B cell (primary cell): ENCODE measurements at regions not wholly inside any gene's neighbourhood (a gene's known extent, or its start where the extent isn't known, plus 50 kb on each side); places are given as distances from the start of the nearest gene placed in this dataset.

Experiments used
- ATAC-seq: fragments of 200-7000 bp; cut with Tn5 transposase; one replicate; pipeline ENCODE4 v1.10.0; 2021; ENCODE audit warnings: low read depth, mild to moderate bottlenecking, moderate number of reproducible peaks, moderate library complexity
- CTCF ChIA-PET: fragments of 350-600 bp; sonication (Branson Sonifier 250); formaldehyde crosslinking; loops from one replicate; lab custom pipeline; 2021; ENCODE audit warnings: antibody characterized with exemption, inconsistent platforms; lab: Charles Lee
- POLR2A ChIA-PET: fragments of 350-600 bp; sonication (Branson Sonifier 250); formaldehyde crosslinking; loops from one replicate; lab custom pipeline; 2021; ENCODE audit warnings: antibody characterized with exemption; lab: Charles Lee
- DNase-seq: peaks from one replicate; pipeline ENCODE4 v3.0.0; 2013
- H2AFZ ChIP-seq: 2 replicates; pipeline ENCODE4 v1.6.1; 2012; ENCODE audit warnings: mild to moderate bottlenecking, low read depth, low read length; ENCODE audit not compliant: insufficient read depth, poor library complexity, severe bottlenecking
- H3K27ac ChIP-seq, 2 donors: 1 replicate in 1 of 2; 2 replicates in 1 of 2; pipeline ENCODE4 v1.5.1; 2012 to 2013; ENCODE audit warnings: low read length in 2 of 2, mild to moderate bottlenecking in 2 of 2, moderate library complexity in 1 of 2
- H3K27me3 ChIP-seq, 4 experiments: fragments of 200-600 bp in 1 of 4; sonication (generic) in 1 of 4; replicated peaks in 1 of 4; 1 replicate in 2 of 4; 2 replicates in 2 of 4; pipeline versions ENCODE4 v1.6.1 to v1.7.0; 2013 to 2016; ENCODE audit warnings: low read length in 3 of 4, mild to moderate bottlenecking in 2 of 4, mixed read lengths in 1 of 4, moderate library complexity in 1 of 4; ENCODE audit not compliant: insufficient read depth in 4 of 4, control insufficient read depth in 3 of 4; ENCODE audit errors: control extremely low read depth in 1 of 4
- H3K36me3 ChIP-seq, 2 experiments: replicated peaks in 1 of 2; 1 replicate in 1 of 2; 2 replicates in 1 of 2; pipeline versions ENCODE4 v1.6.1 to v1.7.1; 2013; ENCODE audit warnings: low read length in 1 of 2; ENCODE audit not compliant: insufficient read depth in 2 of 2, control insufficient read depth in 1 of 2; ENCODE audit errors: control extremely low read depth in 1 of 2, extremely low read depth in 1 of 2
- H3K4me1 ChIP-seq, 2 donors: fragments of 200-600 bp in 1 of 2; sonication (generic) in 1 of 2; 1 replicate in 1 of 2; 2 replicates in 1 of 2; pipeline versions ENCODE4 v1.5.1 to v1.6.1; 2013 to 2017; ENCODE audit warnings: low read length in 2 of 2; ENCODE audit not compliant: control insufficient read depth in 2 of 2, insufficient read depth in 2 of 2
- H3K4me2 ChIP-seq: replicated peaks from 2 replicates; pipeline ENCODE3; 2012; ENCODE audit warnings: mild to moderate bottlenecking, low read depth, low read length; ENCODE audit not compliant: poor library complexity, severe bottlenecking
- H3K4me3 ChIP-seq, 5 experiments: fragments of 200-600 bp in 1 of 5; sonication (generic) in 1 of 5; 1 replicate in 3 of 5; 2 replicates in 2 of 5; pipeline versions ENCODE4 v1.5.1 to v1.7.0; 2011 to 2016; ENCODE audit warnings: low read length in 4 of 5, mild to moderate bottlenecking in 4 of 5, low read depth in 2 of 5, control low read depth in 1 of 5, moderate library complexity in 1 of 5; ENCODE audit not compliant: insufficient read depth in 1 of 5; ENCODE audit errors: control extremely low read depth in 1 of 5, extremely low read depth in 1 of 5
- H3K79me2 ChIP-seq: fragments of 200-600 bp; sonication (generic); one replicate; pipeline ENCODE4 v1.6.0; 2016; ENCODE audit warnings: low read length; ENCODE audit not compliant: control insufficient read depth, insufficient read depth
- H3K9ac ChIP-seq: fragments of 200-600 bp; sonication (generic); 2 replicates; pipeline ENCODE4 v1.6.1; 2017; ENCODE audit warnings: mild to moderate bottlenecking, low read length, moderate library complexity
- H3K9me3 ChIP-seq, 3 donors: one replicate each; pipeline versions ENCODE4 v1.6.1 to v1.7.1; 2013; ENCODE audit warnings: low read length in 2 of 3; ENCODE audit not compliant: control insufficient read depth in 2 of 3, insufficient read depth in 1 of 3; ENCODE audit errors: control extremely low read depth in 1 of 3
- H4K20me1 ChIP-seq: 2 replicates; pipeline ENCODE4 v1.6.0; 2012; ENCODE audit warnings: mild to moderate bottlenecking, low read length; ENCODE audit not compliant: insufficient read depth, control insufficient read depth, poor library complexity, severe bottlenecking
- H3K27ac Mint-ChIP-seq: one replicate; pipeline ENCODE4 v1.8.0; 2021; ENCODE audit warnings: mixed read lengths
- H3K27me3 Mint-ChIP-seq: one replicate; pipeline ENCODE4 v1.8.0; 2021; ENCODE audit warnings: mixed read lengths
- H3K4me1 Mint-ChIP-seq: one replicate; pipeline ENCODE4 v1.8.0; 2021; ENCODE audit warnings: mixed read lengths
- H3K4me3 Mint-ChIP-seq: one replicate; pipeline ENCODE4 v1.8.0; 2021; ENCODE audit warnings: mixed read lengths
- H3K9me3 Mint-ChIP-seq: one replicate; pipeline ENCODE4 v1.8.0; 2022; ENCODE audit warnings: mixed read lengths; ENCODE audit not compliant: insufficient read depth
- EZH2 ChIP-seq: IDR thresholded peaks from 2 replicates; pipeline ENCODE4 v1.6.1; 2012; ENCODE audit warnings: borderline replicate concordance, low read depth, mild to moderate bottlenecking, moderate library complexity, low read length; ENCODE audit not compliant: insufficient read depth, poor library complexity, severe bottlenecking
- intact Hi-C: fragments of 100-400 bp; cut with micrococcal nuclease; formaldehyde crosslinking; loops from one replicate; pipeline ENCODE4 v1.10.0; 2022
- TF ChIP-seq, protein P1 (sequence below): fragments of 200-600 bp; IDR thresholded peaks from one replicate; pipeline ENCODE4 v1.8.0; 2022; ENCODE audit warnings: antibody characterized with exemption, mild to moderate bottlenecking

GRCh38 chr2:187710791-187711521 is 156.7 kb upstream of the TFPI start:
- intact Hi-C loops = no loop called here
- no peaks in the 10 kb centered on the region for H3K36me3 ChIP-seq
- H3K27ac Mint-ChIP-seq = no peak overlapping the region
- no peak overlapping the region for H3K4me3 ChIP-seq
- ATAC-seq (no peak), DNase-seq (no peak)
- no peak overlapping the region for H3K27ac ChIP-seq
- H3K27me3 Mint-ChIP-seq = no peaks in the 10 kb centered on the region
- no peaks in the 10 kb centered on the region for H3K9me3 ChIP-seq
- CTCF ChIA-PET = no interaction called here
- H3K4me1 ChIP-seq = no peaks in the 10 kb centered on the region
- H3K79me2 ChIP-seq = no peaks in the 10 kb centered on the region
- H3K4me2 ChIP-seq = no peak overlapping the region
- H4K20me1 ChIP-seq = no peaks in the 10 kb centered on the region
- no peaks in the 10 kb centered on the region for H3K4me1 Mint-ChIP-seq
- H2AFZ ChIP-seq = no peak overlapping the region
- H3K9me3 Mint-ChIP-seq = peaks cover 2% of the 10 kb centered on the region
- POLR2A ChIA-PET = no interaction called here
- no peaks in the 10 kb centered on the region for H3K27me3 ChIP-seq
- H3K4me3 Mint-ChIP-seq = no peak overlapping the region
- no peak overlapping the region for H3K9ac ChIP-seq
- TF ChIP-seq EZH2 = no peak

GRCh38 chr2:187715590-187715989 is 161.4 kb upstream of the TFPI start:
- no peaks in the 10 kb centered on the region for H4K20me1 ChIP-seq
- no peak overlapping the region for H3K27ac ChIP-seq
- H3K36me3 ChIP-seq = no peaks in the 10 kb centered on the region
- intact Hi-C loops = no loop called here
- H2AFZ ChIP-seq = no peak overlapping the region
- ATAC-seq (no peak), DNase-seq (no peak)
- ChIA-PET POLR2A (no interaction called here), CTCF (no interaction called here)
- H3K79me2 ChIP-seq = no peaks in the 10 kb centered on the region
- no peak overlapping the region for H3K4me2 ChIP-seq
- H3K4me1 Mint-ChIP-seq = no peaks in the 10 kb centered on the region
- H3K27me3 ChIP-seq = no peaks in the 10 kb centered on the region
- no peak overlapping the region for H3K9ac ChIP-seq
- no peaks in the 10 kb centered on the region for H3K27me3 Mint-ChIP-seq
- no peak overlapping the region for H3K27ac Mint-ChIP-seq
- H3K4me1 ChIP-seq = no peaks in the 10 kb centered on the region
- H3K4me3 ChIP-seq = no peak overlapping the region
- H3K9me3 ChIP-seq = no peaks in the 10 kb centered on the region
- TF ChIP-seq EZH2 = no peak
- TF ChIP-seq, protein P1, sequence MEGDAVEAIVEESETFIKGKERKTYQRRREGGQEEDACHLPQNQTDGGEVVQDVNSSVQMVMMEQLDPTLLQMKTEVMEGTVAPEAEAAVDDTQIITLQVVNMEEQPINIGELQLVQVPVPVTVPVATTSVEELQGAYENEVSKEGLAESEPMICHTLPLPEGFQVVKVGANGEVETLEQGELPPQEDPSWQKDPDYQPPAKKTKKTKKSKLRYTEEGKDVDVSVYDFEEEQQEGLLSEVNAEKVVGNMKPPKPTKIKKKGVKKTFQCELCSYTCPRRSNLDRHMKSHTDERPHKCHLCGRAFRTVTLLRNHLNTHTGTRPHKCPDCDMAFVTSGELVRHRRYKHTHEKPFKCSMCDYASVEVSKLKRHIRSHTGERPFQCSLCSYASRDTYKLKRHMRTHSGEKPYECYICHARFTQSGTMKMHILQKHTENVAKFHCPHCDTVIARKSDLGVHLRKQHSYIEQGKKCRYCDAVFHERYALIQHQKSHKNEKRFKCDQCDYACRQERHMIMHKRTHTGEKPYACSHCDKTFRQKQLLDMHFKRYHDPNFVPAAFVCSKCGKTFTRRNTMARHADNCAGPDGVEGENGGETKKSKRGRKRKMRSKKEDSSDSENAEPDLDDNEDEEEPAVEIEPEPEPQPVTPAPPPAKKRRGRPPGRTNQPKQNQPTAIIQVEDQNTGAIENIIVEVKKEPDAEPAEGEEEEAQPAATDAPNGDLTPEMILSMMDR = no peak
- H3K4me3 Mint-ChIP-seq = no peak overlapping the region
- H3K9me3 Mint-ChIP-seq = no peaks in the 10 kb centered on the region
